Erythroblast (primary cell): ENCODE measurements at regions not wholly inside any gene's neighbourhood (a gene's known extent, or its start where the extent isn't known, plus 50 kb on each side); places are given as distances from the start of the nearest gene placed in this dataset.
"Not testable (repeated sequence)": the region's sequence is repeated elsewhere in the genome, so short reads cannot be mapped to it uniquely, and the experiment has no call there.

Experiments used
- DNase-seq, 2 experiments: peaks; one replicate each; lab custom pipeline; 2025; lab: John Stamatoyannopoulos, UW

- not testable (repeated sequence) for DNase-seq
Measured at GRCh38 chr1:143842058-143842457, 129.7 kb downstream of the FAM72C start.

- DNase-seq = not testable (repeated sequence)
Measured at GRCh38 chr1:143839182-143839581, 132.6 kb downstream of the FAM72C start.

GRCh38 chr1:143838598-143838929 is 133.2 kb downstream of the FAM72C start:
- DNase-seq = not testable (repeated sequence)

GRCh38 chr1:143837924-143838597 is 133.7 kb downstream of the FAM72C start:
- DNase-seq = not testable (repeated sequence)

- DNase-seq = not testable (repeated sequence)
Measured at GRCh38 chr1:143833376-143833775, 138.4 kb downstream of the FAM72C start.

GRCh38 chr1:143832379-143832716 is 139.4 kb downstream of the FAM72C start:
- DNase-seq = not testable (repeated sequence)

GRCh38 chr1:143831479-143832378 is 140.1 kb downstream of the FAM72C start:
- not testable (repeated sequence) for DNase-seq

- not testable (repeated sequence) for DNase-seq
Measured at GRCh38 chr1:143826162-143826561, 145.6 kb downstream of the FAM72C start.

- not testable (repeated sequence) for DNase-seq
Measured at GRCh38 chr1:143824266-143824665, 147.5 kb downstream of the FAM72C start.

- DNase-seq = not testable (repeated sequence)
Measured at GRCh38 chr1:143820058-143820457, 151.7 kb downstream of the FAM72C start.

- not testable (repeated sequence) for DNase-seq
Measured at GRCh38 chr1:143816369-143816768, 155.4 kb downstream of the FAM72C start.

- DNase-seq = not testable (repeated sequence)
Measured at GRCh38 chr1:143805374-143805773, 166.4 kb downstream of the FAM72C start.

- not testable (repeated sequence) for DNase-seq
Measured at GRCh38 chr1:143804707-143805356, 167.0 kb downstream of the FAM72C start.

GRCh38 chr1:143803927-143804411 is 167.8 kb downstream of the FAM72C start:
- DNase-seq = not testable (repeated sequence)

- DNase-seq = not testable (repeated sequence)
Measured at GRCh38 chr1:143803095-143803494, 168.7 kb downstream of the FAM72C start.

GRCh38 chr1:143799568-143800187 is 172.1 kb downstream of the FAM72C start:
- DNase-seq = not testable (repeated sequence)

GRCh38 chr1:143796369-143796768 is 175.4 kb downstream of the FAM72C start:
- not testable (repeated sequence) for DNase-seq

GRCh38 chr1:143792047-143792937 is 179.5 kb downstream of the FAM72C start:
- not testable (repeated sequence) for DNase-seq

GRCh38 chr1:143786381-143786780 is 185.4 kb downstream of the FAM72C start:
- not testable (repeated sequence) for DNase-seq

- not testable (repeated sequence) for DNase-seq
Measured at GRCh38 chr1:143785883-143786282, 185.9 kb downstream of the FAM72C start.
